ENCODE measurements at regions not wholly inside any gene's neighbourhood (a gene's known extent, or its start where the extent isn't known, plus 50 kb on each side); places are given as distances from the start of the nearest gene placed in this dataset.

- 2% methylated on average over 6 of the region's 6 CpGs for WGBS (ENCODE audit: insufficient coverage, low coverage, missing lambda C conversion rate)
- Histone ChIP-seq H3K4me1 (replicated peaks in 1 of 2; ENCODE audit: control insufficient read depth in 2 of 2, insufficient read depth in 2 of 2, low read length in 2 of 2) (peaks cover 0 to 7% of the 10 kb centered on the region in 2 experiments; a peak in 1 of 5 replicates), H4K20me1 (replicated peaks; ENCODE audit: control insufficient read depth, insufficient read depth, low read length) (no peaks in the 10 kb centered on the region), H2AFZ (ENCODE audit: low read depth, low read length) (no peak overlapping the region), H3K36me3 (ENCODE audit: control insufficient read depth, insufficient read depth, low read length) (no peaks in the 10 kb centered on the region), H3K27ac (ENCODE audit: extremely low read depth, low read depth, low read length) (no peak overlapping the region), H3K9ac (ENCODE audit: insufficient read depth in 1 of 2, low read depth in 2 of 2, low read length in 2 of 2) (no peak overlapping the region), H3K9me1 (ENCODE audit: control insufficient read depth, insufficient read depth, low read length) (no peaks in the 10 kb centered on the region), H3K27me3 (ENCODE audit: control insufficient read depth in 2 of 2, insufficient read depth in 2 of 2, low read length in 2 of 2) (peaks cover 10 to 50% of the 10 kb centered on the region in 2 experiments; a peak in 4 of 5 replicates), H3K4me2 (ENCODE audit: insufficient read depth, low read length) (no peak overlapping the region), H3K9me3 (replicated peaks; ENCODE audit: control insufficient read depth, insufficient read depth, low read depth, low read length) (peaks cover 2% of the 10 kb centered on the region), H3K4me3 (no peak overlapping the region), H3K79me2 (ENCODE audit: control insufficient read depth, insufficient read depth, low read length) (no peaks in the 10 kb centered on the region)
- FAIRE-seq (no peak), ATAC-seq (no peak; the same call in 2 of the 3 replicates), DNase-seq (ENCODE audit: extremely low read depth in 1 of 4, low spot score in 3 of 4) (peak in 2 of 4 experiments; percentile 24 to 28)
- peak; percentile 55 for TF ChIP-seq TCF3 (CRISPR knock-in tag; IDR thresholded peaks at IDR 0.05)
- TF ChIP-seq ZNF395 (CRISPR knock-in tag; IDR thresholded peaks at IDR 0.05): no peak
- TF ChIP-seq EGR1 (conservative IDR thresholded peaks at IDR 0.05): peak; percentile 76
- no peak for TF ChIP-seq CBX1 (IDR thresholded peaks at IDR 0.05; ENCODE audit: low read depth)
- TF ChIP-seq HNRNPK (IDR thresholded peaks at IDR 0.05; ENCODE audit: low read depth, low read length, poor library complexity, severe bottlenecking): no peak
- TF ChIP-seq BDP1 (IDR thresholded peaks at IDR 0.05; ENCODE audit: insufficient read depth, insufficient read length): no peak
- TF ChIP-seq LARP7 (IDR thresholded peaks at IDR 0.05): no peak
- TF ChIP-seq GATA2 (CRISPR knock-in tag; IDR thresholded peaks at IDR 0.05): no peak
- TF ChIP-seq CBFA2T2 (conservative IDR thresholded peaks at IDR 0.05): peak; percentile 50
- no peak for TF ChIP-seq ZNF197 (CRISPR knock-in tag; IDR thresholded peaks at IDR 0.05; ENCODE audit: low read depth)
- peak; percentile 25; the same call in 1 of the 2 replicates for TF ChIP-seq TAL1 (IDR thresholded peaks at IDR 0.05)
- no peak for TF ChIP-seq SETDB1 (IDR thresholded peaks at IDR 0.05; ENCODE audit: low read length)
- TF ChIP-seq CBFA2T3 (IDR thresholded peaks at IDR 0.05): peak; percentile 67
- no peak for TF ChIP-seq HDAC2 (IDR thresholded peaks at IDR 0.05)
- no peak for TF ChIP-seq ZNF133 (CRISPR knock-in tag; IDR thresholded peaks at IDR 0.05)
- TF ChIP-seq POLR2B (IDR thresholded peaks at IDR 0.05; ENCODE audit: low read depth, partially characterized antibody): no peak
- no peak for TF ChIP-seq ZBTB33 (CRISPR knock-in tag; IDR thresholded peaks at IDR 0.05)
- ChIA-PET POLR2A (no interaction called here), CTCF (ENCODE audit: low intra/inter-chr PET ratio) (no interaction called here)
- intact Hi-C loops (cut with micrococcal nuclease): no loop called here
- BruUV-seq (replicated peaks): no TSS peak
- in situ Hi-C loops (cut with MboI): no loop called here
Measured at GRCh38 chr12:131571827-131572226, 139.1 kb upstream of the SFSWAP start.
